Loucy (cell line): ENCODE measurements at regions not wholly inside any gene's neighbourhood (a gene's known extent, or its start where the extent isn't known, plus 50 kb on each side); places are given as distances from the start of the nearest gene placed in this dataset.

Experiments
- H2AFZ ChIP-seq: fragments of 200-600 bp; sonication (generic); 2 replicates; pipeline ENCODE4 v1.6.0; 2016; ENCODE audit warnings: antibody characterized with exemption, mild to moderate bottlenecking, low read length, moderate library complexity
- H3F3A ChIP-seq: fragments of 200-600 bp; 2 replicates; pipeline ENCODE4 v1.6.0; 2016; ENCODE audit warnings: antibody characterized with exemption, low read depth, mild to moderate bottlenecking
- H3K27me3 ChIP-seq: fragments of 200-600 bp; sonication (generic); 2 replicates; pipeline ENCODE4 v1.6.1; 2014; ENCODE audit warnings: low read length, mild to moderate bottlenecking; ENCODE audit not compliant: insufficient read depth, poor library complexity, severe bottlenecking
- H3K36me3 ChIP-seq: fragments of 200-600 bp; sonication (generic); 2 replicates; pipeline ENCODE4 v1.6.1; 2016; ENCODE audit warnings: low read length; ENCODE audit not compliant: insufficient read depth
- H3K4me1 ChIP-seq: fragments of 200-600 bp; sonication (generic); 2 replicates; pipeline ENCODE4 v1.5.1; 2014; ENCODE audit warnings: low read length, mild to moderate bottlenecking; ENCODE audit not compliant: insufficient read depth, poor library complexity, severe bottlenecking
- H3K4me2 ChIP-seq: fragments of 200-600 bp; sonication (generic); 2 replicates; pipeline ENCODE4 v1.6.0; 2014; ENCODE audit warnings: antibody characterized with exemption, low read length, low read depth, mild to moderate bottlenecking; ENCODE audit not compliant: poor library complexity, severe bottlenecking
- H3K4me3 ChIP-seq: fragments of 200-600 bp; sonication (generic); 2 replicates; pipeline ENCODE4 v1.5.1; 2014; ENCODE audit warnings: low read length, mild to moderate bottlenecking, mixed read lengths; ENCODE audit not compliant: poor library complexity, severe bottlenecking
- H3K79me2 ChIP-seq: fragments of 200-600 bp; sonication (generic); 2 replicates; pipeline ENCODE4 v1.6.1; 2014; ENCODE audit warnings: low read length; ENCODE audit not compliant: insufficient read depth
- H3K9ac ChIP-seq: fragments of 200-600 bp; sonication (generic); 2 replicates; pipeline ENCODE4 v1.6.0; 2014; ENCODE audit warnings: mild to moderate bottlenecking, low read depth, low read length, moderate library complexity; ENCODE audit not compliant: poor library complexity, severe bottlenecking
- H3K9me2 ChIP-seq: fragments of 200-600 bp; sonication (generic); replicated peaks from 2 replicates; pipeline ENCODE4 v1.6.1; 2016; ENCODE audit warnings: low read depth, low read length, mixed read lengths
- H3K9me3 ChIP-seq: fragments of 200-600 bp; sonication (generic); 2 replicates; pipeline ENCODE4 v1.6.1; 2014; ENCODE audit warnings: mild to moderate bottlenecking, antibody characterized with exemption, low read length, low read depth; ENCODE audit not compliant: insufficient read depth
- H4K20me1 ChIP-seq: fragments of 200-600 bp; sonication (generic); 2 replicates; pipeline ENCODE4 v1.6.0; 2014; ENCODE audit warnings: antibody characterized with exemption, low read length, mild to moderate bottlenecking; ENCODE audit not compliant: insufficient read depth, poor library complexity, severe bottlenecking
- EZH2phosphoT487 ChIP-seq: fragments of 200-600 bp; IDR thresholded peaks from 2 replicates; pipeline ENCODE4 v1.6.1; 2018; ENCODE audit warnings: antibody characterized with exemption, mild to moderate bottlenecking, moderate library complexity, borderline replicate concordance
- TF ChIP-seq, protein P1 (sequence below): fragments of 200-600 bp; sonication (generic); conservative IDR thresholded peaks from 2 replicates; pipeline ENCODE4 v1.5.1; 2014; ENCODE audit warnings: mild to moderate bottlenecking, antibody characterized with exemption, low read length

DNA sequence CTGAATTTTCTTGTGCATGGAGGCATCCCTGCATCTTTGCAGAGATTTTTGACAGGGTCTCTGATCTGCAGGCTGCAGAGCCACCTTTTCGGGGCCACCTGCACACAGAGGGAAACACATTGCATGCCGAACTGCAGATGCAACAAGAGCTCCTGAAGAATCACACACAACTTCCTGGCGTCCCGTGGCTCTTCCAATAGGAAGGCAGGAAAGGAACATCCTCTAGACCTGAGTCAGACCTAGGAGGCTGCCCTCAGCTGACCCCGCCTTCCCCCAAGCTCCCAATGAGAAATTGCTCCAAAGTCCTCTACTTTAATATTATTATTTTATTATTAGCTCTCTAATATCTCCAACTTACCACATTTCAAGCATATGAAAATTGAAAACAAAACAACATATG, 213.2 kb upstream of the ARRDC4 start:
- Histone ChIP-seq H3K9me2 (no peaks in the 10 kb centered on the region), H3K9ac (no peak overlapping the region), H3F3A (no peaks in the 10 kb centered on the region), H3K27me3 (no peaks in the 10 kb centered on the region), H3K4me3 (no peak overlapping the region), H2AFZ (no peak overlapping the region), H4K20me1 (no peaks in the 10 kb centered on the region), H3K4me2 (no peak overlapping the region), H3K4me1 (no peaks in the 10 kb centered on the region), H3K79me2 (no peaks in the 10 kb centered on the region), H3K36me3 (no peaks in the 10 kb centered on the region), H3K9me3 (no peaks in the 10 kb centered on the region)
- no peak for TF ChIP-seq EZH2phosphoT487
- TF ChIP-seq, protein P1, sequence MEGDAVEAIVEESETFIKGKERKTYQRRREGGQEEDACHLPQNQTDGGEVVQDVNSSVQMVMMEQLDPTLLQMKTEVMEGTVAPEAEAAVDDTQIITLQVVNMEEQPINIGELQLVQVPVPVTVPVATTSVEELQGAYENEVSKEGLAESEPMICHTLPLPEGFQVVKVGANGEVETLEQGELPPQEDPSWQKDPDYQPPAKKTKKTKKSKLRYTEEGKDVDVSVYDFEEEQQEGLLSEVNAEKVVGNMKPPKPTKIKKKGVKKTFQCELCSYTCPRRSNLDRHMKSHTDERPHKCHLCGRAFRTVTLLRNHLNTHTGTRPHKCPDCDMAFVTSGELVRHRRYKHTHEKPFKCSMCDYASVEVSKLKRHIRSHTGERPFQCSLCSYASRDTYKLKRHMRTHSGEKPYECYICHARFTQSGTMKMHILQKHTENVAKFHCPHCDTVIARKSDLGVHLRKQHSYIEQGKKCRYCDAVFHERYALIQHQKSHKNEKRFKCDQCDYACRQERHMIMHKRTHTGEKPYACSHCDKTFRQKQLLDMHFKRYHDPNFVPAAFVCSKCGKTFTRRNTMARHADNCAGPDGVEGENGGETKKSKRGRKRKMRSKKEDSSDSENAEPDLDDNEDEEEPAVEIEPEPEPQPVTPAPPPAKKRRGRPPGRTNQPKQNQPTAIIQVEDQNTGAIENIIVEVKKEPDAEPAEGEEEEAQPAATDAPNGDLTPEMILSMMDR: no peak

DNA sequence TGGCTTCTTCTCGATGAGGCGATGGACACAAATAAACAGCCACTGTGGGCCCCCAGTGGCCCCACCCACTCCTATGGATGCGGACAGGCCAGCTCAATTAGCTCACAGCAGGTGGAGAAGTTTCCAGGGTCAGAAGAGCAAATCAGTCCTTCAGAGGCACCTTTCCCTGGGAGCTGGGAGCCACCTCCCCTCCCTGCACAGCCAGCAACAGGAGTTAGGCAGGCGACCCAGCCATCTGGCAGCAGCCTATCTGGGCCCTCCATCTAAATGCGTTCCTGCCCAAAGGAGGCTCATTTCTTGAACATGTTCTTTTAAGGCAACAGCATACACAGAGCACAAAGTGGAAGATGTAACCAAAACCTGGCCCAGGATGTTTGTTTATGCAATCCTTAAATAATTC, 211.9 kb upstream of the ARRDC4 start:
- Histone ChIP-seq H4K20me1 (no peaks in the 10 kb centered on the region), H3F3A (no peaks in the 10 kb centered on the region), H3K9ac (no peak overlapping the region), H3K4me1 (no peaks in the 10 kb centered on the region), H3K9me2 (no peaks in the 10 kb centered on the region), H3K27me3 (no peaks in the 10 kb centered on the region), H2AFZ (no peak overlapping the region), H3K79me2 (no peaks in the 10 kb centered on the region), H3K4me2 (no peak overlapping the region), H3K36me3 (no peaks in the 10 kb centered on the region), H3K4me3 (no peak overlapping the region), H3K9me3 (no peaks in the 10 kb centered on the region)
- TF ChIP-seq, protein P1: no peak
- no peak for TF ChIP-seq EZH2phosphoT487

- H4K20me1 ChIP-seq: no peaks in the 10 kb centered on the region
- no peaks in the 10 kb centered on the region for H3K27me3 ChIP-seq
- TF ChIP-seq EZH2phosphoT487: no peak
- TF ChIP-seq, protein P1: no peak
- no peak overlapping the region for H3K4me2 ChIP-seq
- no peak overlapping the region for H3K4me3 ChIP-seq
- no peak overlapping the region for H3K9ac ChIP-seq
- H3F3A ChIP-seq: no peaks in the 10 kb centered on the region
- no peaks in the 10 kb centered on the region for H3K4me1 ChIP-seq
- H3K9me3 ChIP-seq: no peaks in the 10 kb centered on the region
- no peaks in the 10 kb centered on the region for H3K36me3 ChIP-seq
- H3K9me2 ChIP-seq: no peaks in the 10 kb centered on the region
- no peak overlapping the region for H2AFZ ChIP-seq
- no peaks in the 10 kb centered on the region for H3K79me2 ChIP-seq
Measured at GRCh38 chr15:97750060-97750459, 210.4 kb upstream of the ARRDC4 start.
